NCI-H82 treated with DMSO at 0.1 percent for 48 hours (cell line): ENCODE measurements at regions not wholly inside any gene's neighbourhood (a gene's known extent, or its start where the extent isn't known, plus 50 kb on each side); places are given as distances from the start of the nearest gene placed in this dataset.

Source experiments
- DNase-seq: peaks from one replicate; lab custom pipeline; 2025; ENCODE audit not compliant: unreplicated experiment; lab: John Stamatoyannopoulos, UW

GRCh38 chr7:18306696-18307095 lies 188.9 kb upstream of the HDAC9 start:
- DNase-seq, result no peak

DNA sequence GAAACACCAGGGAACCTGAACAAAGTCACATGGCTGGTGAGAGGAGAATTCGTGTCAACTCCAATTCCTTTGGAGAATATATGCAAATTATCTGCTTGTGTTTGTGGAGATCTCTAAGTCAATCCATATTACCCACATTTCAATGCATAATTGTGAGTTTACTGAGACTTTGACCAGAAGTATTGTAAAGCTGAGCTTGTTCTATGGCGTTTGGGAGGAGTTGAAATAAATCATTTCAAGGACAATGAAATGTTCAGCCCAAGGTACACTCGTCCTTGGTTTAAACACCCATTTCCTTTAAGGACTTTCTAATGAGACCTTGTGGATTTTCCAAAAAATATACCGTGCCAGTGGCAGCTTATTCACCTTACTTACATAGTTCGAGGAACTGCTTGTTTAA lies 186.6 kb upstream of the HDAC9 start:
- no peak for DNase-seq

DNA sequence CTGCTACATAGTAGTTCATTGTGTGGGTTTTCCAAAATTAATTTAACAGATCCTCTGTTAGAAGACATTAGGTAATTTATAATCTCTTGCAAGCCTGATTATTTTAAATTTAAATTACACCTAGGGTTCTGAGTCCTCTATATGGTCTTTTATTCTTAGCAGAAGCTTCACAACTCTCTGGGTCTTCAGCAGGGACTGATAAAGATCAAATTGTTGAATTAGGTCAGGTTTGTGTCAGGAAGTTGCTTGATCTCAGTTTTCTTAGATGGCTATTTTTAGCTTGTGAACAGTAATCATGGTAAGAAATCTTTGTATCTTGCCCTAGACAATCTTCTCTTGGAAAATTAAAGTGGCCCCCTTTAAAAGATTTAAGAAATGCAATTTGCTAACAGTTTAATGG lies 183.1 kb upstream of the HDAC9 start:
- DNase-seq, result no peak

GRCh38 chr7:18313965-18314364 lies 181.6 kb upstream of the HDAC9 start:
- peak; percentile 25 for DNase-seq

DNA sequence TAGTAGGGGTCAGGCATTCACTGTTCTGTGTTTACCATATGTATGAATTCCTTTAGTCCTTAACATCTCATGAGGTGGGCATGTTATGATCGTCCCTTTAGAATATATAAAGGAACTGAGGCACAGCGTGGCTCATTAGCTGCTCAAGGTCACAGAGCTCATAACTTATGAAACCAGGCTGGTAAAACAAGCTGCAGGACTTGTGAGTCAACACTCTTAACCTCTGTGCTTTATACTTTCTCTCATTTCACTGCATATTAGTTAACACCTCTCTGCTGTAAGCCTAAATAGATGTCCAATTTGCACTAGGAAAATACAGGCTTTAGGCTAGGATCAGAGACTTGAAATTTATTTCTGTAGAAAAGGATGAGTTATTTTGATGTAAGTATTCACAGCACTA lies 180.3 kb upstream of the HDAC9 start:
- no peak for DNase-seq

DNA sequence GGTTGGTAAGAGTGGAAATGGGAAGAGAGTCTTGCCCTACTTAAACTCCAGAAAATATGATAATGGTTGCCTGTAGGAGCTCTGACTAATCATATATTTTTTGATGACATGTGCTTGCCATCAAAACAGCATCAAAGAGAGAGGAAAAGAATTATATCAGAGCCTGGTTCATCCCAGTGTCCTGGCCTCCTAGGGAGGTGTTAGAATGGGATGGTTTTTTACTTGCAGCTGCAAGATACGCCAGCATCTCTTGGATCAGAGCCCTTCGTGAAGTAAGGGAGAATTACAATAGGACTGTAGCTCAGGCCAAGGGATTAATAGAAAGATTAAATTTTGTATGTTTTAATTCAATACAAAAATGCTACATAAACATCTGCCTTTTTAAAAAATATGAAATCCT lies 177.6 kb upstream of the HDAC9 start:
- DNase-seq, result no peak

- no peak for DNase-seq
Measured at GRCh38 chr7:18320422-18320821, 175.1 kb upstream of the HDAC9 start.

DNA sequence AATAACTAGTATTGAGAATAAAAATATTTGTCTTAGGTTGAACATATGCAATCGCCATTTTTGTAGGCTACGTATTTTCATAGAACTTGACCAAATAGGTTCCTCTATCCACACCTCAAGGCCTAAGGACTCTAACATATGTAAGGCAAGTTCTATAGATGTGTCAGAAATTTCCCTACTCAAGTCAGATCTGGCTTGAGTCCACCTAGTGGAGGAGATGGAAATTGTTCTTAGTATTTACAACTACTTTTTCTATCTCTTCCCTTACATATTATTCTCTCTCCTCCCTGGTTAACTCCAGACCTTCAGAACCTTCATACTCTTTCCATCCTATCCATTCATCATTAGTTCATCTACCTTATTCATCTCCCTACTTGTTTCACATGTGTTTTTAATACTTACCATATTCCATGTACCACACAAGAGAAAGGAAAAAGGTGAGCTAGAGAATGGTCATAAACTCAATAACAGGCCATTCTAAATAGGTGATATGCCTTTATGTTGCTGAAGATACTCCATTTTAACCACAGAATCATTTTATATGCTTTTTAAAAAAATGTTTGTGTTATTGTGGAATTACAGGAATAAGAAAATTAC lies 174.5 kb upstream of the HDAC9 start:
- DNase-seq, result peak; percentile 7

GRCh38 chr7:18330548-18330947 lies 165.0 kb upstream of the HDAC9 start:
- no peak for DNase-seq

- no peak for DNase-seq
Measured at GRCh38 chr7:18336626-18337025, 158.9 kb upstream of the HDAC9 start.

GRCh38 chr7:18337048-18337809 lies 158.3 kb upstream of the HDAC9 start:
- no peak for DNase-seq

DNA sequence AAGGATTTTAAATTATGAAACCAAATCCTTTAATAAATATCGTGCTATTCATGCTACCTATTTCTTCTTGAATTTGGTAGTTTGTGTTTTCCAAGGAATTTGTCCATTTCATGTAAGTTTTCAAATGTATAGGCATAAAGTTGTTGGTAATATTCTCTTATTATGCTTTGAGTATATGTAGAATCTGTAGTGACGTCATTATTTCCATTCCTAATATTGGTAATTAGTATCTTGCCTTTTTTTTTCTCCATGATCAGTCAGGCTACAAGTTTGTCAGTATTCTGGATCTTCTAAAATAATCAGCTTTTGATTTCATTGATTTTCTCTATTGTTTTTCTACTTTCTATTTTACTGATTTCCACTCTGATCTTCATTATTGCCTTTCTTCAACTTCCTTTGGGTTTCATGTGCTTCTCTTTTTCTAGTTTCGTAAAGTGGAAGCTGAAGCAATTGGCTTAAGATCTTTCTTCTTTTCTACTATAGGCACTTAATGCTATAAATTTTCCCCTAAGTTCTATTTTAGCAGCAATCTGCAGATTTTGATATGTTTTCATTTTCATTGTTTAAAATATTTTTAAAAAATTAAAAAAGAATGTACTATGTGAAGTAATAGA lies 156.5 kb upstream of the HDAC9 start:
- no peak for DNase-seq

- no peak for DNase-seq
Measured at GRCh38 chr7:18341756-18342155, 153.8 kb upstream of the HDAC9 start.

- no peak for DNase-seq
Measured at GRCh38 chr7:18343047-18343446, 152.5 kb upstream of the HDAC9 start.

GRCh38 chr7:18344536-18344935 lies 151.0 kb upstream of the HDAC9 start:
- DNase-seq, result no peak

DNA sequence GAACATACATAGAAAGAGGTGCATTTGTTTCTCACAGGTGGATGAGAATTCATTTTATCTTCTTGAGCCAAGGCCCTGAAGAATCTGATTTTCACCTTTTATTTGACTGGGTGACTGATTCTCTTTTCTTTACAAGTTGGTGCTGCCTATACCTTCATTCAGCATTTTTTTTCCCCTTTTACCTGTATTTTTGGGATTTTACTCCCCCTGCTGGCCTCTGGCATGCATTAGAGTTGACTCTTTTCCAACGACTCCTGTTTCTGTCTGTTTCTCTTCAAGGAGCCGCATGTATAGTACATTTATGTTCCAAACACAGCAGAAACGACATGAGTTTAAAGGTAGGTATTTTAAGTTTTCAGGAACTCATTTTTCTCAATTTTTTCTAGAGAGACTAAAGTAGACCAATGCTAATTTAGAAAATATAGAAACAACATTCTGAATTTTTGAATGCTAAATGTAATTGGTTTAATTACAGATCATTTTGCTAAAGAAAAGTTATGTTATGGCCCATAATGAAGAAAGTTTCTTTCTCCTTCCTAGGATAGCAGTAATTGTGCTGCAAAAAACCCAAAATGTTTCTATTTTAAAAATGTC lies 149.8 kb upstream of the HDAC9 start:
- peak; percentile 21 for DNase-seq

DNA sequence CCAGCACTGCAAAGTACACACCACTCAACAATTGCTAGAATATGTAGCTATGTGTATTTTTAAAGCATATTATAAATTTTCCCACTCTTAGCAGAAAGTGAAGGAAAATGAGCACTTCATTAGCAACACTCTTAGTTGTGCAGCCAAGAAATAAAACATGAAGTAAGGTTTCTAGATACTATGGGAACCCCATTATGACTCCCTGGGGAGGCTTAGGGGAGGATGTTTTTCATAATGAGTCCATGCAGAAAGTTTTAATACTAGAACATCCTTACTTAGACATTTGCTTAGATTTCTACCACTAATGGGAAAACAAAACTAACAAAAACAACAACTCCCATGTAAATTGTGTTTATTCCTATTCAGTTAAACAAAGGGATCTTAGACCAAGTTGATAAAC lies 148.4 kb upstream of the HDAC9 start:
- no peak for DNase-seq

GRCh38 chr7:18350678-18351077 lies 144.9 kb upstream of the HDAC9 start:
- DNase-seq, result no peak

GRCh38 chr7:18352339-18353255 lies 143.0 kb upstream of the HDAC9 start:
- DNase-seq, result peak; percentile 44

DNA sequence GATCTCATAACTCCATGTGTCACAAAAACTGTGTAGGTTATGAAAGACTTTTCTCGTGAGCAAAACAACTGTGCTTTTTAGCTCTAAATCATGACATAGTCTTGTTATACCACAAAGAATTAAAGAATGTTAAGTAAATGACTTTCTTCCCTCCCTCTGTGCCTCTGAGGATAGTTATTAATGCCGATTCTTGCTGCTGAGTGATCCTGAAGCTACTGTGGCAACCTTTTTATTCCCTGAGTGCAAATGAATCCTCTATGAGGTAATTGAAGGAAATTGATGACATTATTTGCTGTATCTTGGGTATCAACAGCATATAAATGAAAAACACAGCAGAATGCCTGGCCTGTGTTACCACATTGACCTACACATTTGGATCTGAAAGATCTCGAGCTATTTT lies 142.2 kb upstream of the HDAC9 start:
- DNase-seq, result no peak
